Fibroblast of lung (primary cell): ENCODE measurements at regions not wholly inside any gene's neighbourhood (a gene's known extent, or its start where the extent isn't known, plus 50 kb on each side); places are given as distances from the start of the nearest gene placed in this dataset.

Experiments
- CTCF ChIP-seq, 2 donors: IDR thresholded peaks in 1 of 2; conservative IDR thresholded peaks in 1 of 2; 1 replicate in 1 of 2; 2 replicates in 1 of 2; pipeline ENCODE4 v1.5.1; 2011 to 2012; ENCODE audit warnings: low read length in 2 of 2, control low read depth in 1 of 2, inconsistent platforms in 1 of 2, low read depth in 1 of 2, mild to moderate bottlenecking in 1 of 2
- EZH2 ChIP-seq: IDR thresholded peaks from 2 replicates; pipeline ENCODE4 v1.5.1; 2012; ENCODE audit warnings: low read length, control low read depth, mild to moderate bottlenecking; ENCODE audit errors: missing control alignments

- TF ChIP-seq CTCF (conservative IDR thresholded peaks at IDR 0.05 in 1 of 2, IDR thresholded peaks at IDR 0.05 in 1 of 2; ENCODE audit: low read depth in 1 of 2, low read length in 2 of 2) (no peak), EZH2 (no peak)
Measured at GRCh38 chr4:110994781-110995180, 371.9 kb upstream of the PITX2 start.
